ENCODE measurements at regions not wholly inside any gene's neighbourhood (a gene's known extent, or its start where the extent isn't known, plus 50 kb on each side); places are given as distances from the start of the nearest gene placed in this dataset.

DNA sequence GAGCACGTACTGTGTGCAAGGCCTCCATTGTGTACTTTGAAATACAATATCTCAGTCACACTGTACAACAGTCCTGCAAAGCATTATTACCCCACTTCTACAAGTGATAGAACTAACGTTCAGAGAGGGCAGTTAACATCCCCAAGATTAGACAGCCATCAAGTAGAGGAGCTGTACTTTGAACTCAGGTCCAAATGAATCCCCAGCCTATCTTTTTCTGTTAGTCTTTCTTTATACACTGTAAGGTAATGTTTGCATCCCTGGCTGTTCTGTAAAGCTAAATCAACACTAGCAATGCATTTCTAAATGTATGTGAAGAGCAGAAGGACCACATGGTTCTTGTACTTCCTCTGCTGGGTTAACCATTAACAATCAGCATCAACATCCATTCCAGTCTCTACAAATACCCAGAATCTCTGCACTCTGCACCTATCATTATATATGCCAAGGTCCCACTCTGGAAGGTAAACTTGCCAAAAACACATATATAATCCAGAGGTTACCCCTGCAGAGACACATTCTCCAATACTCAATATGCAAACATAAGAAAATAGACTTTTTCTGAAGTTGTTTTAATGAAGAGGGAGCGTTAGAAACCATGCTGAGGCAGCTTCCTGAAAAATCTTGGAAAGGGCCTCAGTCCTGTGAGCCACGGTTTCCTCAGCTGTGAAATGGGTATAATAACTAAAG is 182.3 kb downstream of the MZT1 start (continued):
- no peak for TF ChIP-seq ZBTB33 (CRISPR knock-in tag; IDR thresholded peaks at IDR 0.05)
- TF ChIP-seq SMAD3 (CRISPR knock-in tag; IDR thresholded peaks at IDR 0.05) = peak; percentile 74; the same call in 1 of the 2 replicates
- no peak for TF ChIP-seq TGIF2 (CRISPR knock-in tag; IDR thresholded peaks at IDR 0.05)
- peak; percentile 56; the same call in 1 of the 2 replicates for TF ChIP-seq ZNF652 (CRISPR knock-in tag; IDR thresholded peaks at IDR 0.05; ENCODE audit: borderline replicate concordance, low read depth)
- peak; percentile 68 for TF ChIP-seq ASH2L (IDR thresholded peaks at IDR 0.05; ENCODE audit: insufficient read length, low read depth, low read length)
- TF ChIP-seq HOXA9 (CRISPR knock-in tag; IDR thresholded peaks at IDR 0.05; ENCODE audit: borderline replicate concordance) = 0 out of 2 replicates have a peak, but pooled peaks have one; percentile 44
- TF ChIP-seq, protein P1, sequence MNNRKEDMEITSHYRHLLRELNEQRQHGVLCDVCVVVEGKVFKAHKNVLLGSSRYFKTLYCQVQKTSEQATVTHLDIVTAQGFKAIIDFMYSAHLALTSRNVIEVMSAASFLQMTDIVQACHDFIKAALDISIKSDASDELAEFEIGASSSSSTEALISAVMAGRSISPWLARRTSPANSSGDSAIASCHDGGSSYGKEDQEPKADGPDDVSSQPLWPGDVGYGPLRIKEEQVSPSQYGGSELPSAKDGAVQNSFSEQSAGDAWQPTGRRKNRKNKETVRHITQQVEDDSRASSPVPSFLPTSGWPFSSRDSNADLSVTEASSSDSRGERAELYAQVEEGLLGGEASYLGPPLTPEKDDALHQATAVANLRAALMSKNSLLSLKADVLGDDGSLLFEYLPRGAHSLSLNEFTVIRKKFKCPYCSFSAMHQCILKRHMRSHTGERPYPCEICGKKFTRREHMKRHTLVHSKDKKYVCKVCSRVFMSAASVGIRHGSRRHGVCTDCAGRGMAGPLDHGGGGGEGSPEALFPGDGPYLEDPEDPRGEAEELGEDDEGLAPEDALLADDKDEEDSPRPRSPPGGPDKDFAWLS (CRISPR knock-in tag; IDR thresholded peaks at IDR 0.05; ENCODE audit: borderline replicate concordance) = no peak
- TF ChIP-seq, protein P2, sequence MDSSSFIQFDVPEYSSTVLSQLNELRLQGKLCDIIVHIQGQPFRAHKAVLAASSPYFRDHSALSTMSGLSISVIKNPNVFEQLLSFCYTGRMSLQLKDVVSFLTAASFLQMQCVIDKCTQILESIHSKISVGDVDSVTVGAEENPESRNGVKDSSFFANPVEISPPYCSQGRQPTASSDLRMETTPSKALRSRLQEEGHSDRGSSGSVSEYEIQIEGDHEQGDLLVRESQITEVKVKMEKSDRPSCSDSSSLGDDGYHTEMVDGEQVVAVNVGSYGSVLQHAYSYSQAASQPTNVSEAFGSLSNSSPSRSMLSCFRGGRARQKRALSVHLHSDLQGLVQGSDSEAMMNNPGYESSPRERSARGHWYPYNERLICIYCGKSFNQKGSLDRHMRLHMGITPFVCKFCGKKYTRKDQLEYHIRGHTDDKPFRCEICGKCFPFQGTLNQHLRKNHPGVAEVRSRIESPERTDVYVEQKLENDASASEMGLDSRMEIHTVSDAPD (CRISPR knock-in tag; IDR thresholded peaks at IDR 0.05) = peak; percentile 70; the same call in 1 of the 2 replicates
- TF ChIP-seq ZNF484 (CRISPR knock-in tag; IDR thresholded peaks at IDR 0.05; ENCODE audit: borderline replicate concordance, low read depth) = no peak
- no peak; the same call in 1 of the 2 replicates for TF ChIP-seq NR2F6 (IDR thresholded peaks at IDR 0.05)
- peak; percentile 24; the same call in 1 of the 2 replicates for TF ChIP-seq NR2F6 (CRISPR knock-in tag; IDR thresholded peaks at IDR 0.05)
- TF ChIP-seq MYPOP (CRISPR knock-in tag; IDR thresholded peaks at IDR 0.05) = no peak
- peak; percentile 89 for TF ChIP-seq NCOA2 (CRISPR knock-in tag; IDR thresholded peaks at IDR 0.05)
- peak; percentile 55 for TF ChIP-seq TCF7 (IDR thresholded peaks at IDR 0.05; ENCODE audit: low read depth)
- peak; percentile 22; the same call in 1 of the 2 replicates for TF ChIP-seq ZSCAN29 (CRISPR knock-in tag; conservative IDR thresholded peaks at IDR 0.05)
- no peak for TF ChIP-seq ZNF337 (CRISPR knock-in tag; IDR thresholded peaks at IDR 0.05; ENCODE audit: borderline replicate concordance, low read depth)
- no peak for TF ChIP-seq ZNF660 (CRISPR knock-in tag; IDR thresholded peaks at IDR 0.05; ENCODE audit: borderline replicate concordance, low read depth)
- TF ChIP-seq ZSCAN25 (CRISPR knock-in tag; IDR thresholded peaks at IDR 0.05) = no peak
- TF ChIP-seq PHF20 (CRISPR knock-in tag; IDR thresholded peaks at IDR 0.05) = no peak
- TF ChIP-seq ZNF713 (CRISPR knock-in tag; IDR thresholded peaks at IDR 0.05) = no peak
- no peak for TF ChIP-seq PRMT3 (CRISPR knock-in tag; IDR thresholded peaks at IDR 0.05; ENCODE audit: borderline replicate concordance, low read depth)
- TF ChIP-seq MTERF4 (CRISPR knock-in tag; IDR thresholded peaks at IDR 0.05) = no peak
- 0 out of 2 replicates have a peak, but pooled peaks have one; percentile 24 for TF ChIP-seq ZNF772 (CRISPR knock-in tag; IDR thresholded peaks at IDR 0.05)
